22Rv1 (cell line): ENCODE measurements at regions not wholly inside any gene's neighbourhood (a gene's known extent, or its start where the extent isn't known, plus 50 kb on each side); places are given as distances from the start of the nearest gene placed in this dataset.

ENCODE experiments used
- ZFX ChIP-seq: fragments of 450-650 bp; IDR thresholded peaks from 2 replicates; pipeline ENCODE4 v1.6.1; 2017; ENCODE audit warnings: antibody characterized with exemption, borderline replicate concordance
- TF ChIP-seq, protein P1 (sequence below): fragments of 450-650 bp; IDR thresholded peaks from 2 replicates; pipeline ENCODE4 v1.5.1; 2017; ENCODE audit warnings: mild to moderate bottlenecking

DNA sequence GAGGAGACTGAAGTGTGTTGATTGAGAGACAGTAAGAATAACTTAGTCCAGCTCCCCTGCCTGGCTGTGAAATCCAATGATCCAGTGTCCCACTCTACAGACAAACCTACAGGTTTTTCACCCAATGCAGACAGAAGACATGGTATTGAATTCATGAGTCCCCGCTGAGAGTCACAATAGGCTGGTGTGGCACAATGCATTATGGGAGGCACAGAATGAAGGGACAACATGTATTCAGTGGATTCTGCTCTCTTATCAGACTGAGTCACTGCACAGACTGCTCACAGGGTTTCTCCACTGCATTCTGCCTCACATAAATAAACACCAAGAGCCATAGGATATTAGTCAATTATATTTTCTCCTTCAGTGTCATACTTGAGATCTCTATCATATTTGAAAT is 55.2 kb upstream of the TOP3B start:
- TF ChIP-seq, protein P1, sequence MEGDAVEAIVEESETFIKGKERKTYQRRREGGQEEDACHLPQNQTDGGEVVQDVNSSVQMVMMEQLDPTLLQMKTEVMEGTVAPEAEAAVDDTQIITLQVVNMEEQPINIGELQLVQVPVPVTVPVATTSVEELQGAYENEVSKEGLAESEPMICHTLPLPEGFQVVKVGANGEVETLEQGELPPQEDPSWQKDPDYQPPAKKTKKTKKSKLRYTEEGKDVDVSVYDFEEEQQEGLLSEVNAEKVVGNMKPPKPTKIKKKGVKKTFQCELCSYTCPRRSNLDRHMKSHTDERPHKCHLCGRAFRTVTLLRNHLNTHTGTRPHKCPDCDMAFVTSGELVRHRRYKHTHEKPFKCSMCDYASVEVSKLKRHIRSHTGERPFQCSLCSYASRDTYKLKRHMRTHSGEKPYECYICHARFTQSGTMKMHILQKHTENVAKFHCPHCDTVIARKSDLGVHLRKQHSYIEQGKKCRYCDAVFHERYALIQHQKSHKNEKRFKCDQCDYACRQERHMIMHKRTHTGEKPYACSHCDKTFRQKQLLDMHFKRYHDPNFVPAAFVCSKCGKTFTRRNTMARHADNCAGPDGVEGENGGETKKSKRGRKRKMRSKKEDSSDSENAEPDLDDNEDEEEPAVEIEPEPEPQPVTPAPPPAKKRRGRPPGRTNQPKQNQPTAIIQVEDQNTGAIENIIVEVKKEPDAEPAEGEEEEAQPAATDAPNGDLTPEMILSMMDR: no peak
- TF ChIP-seq ZFX: no peak
